ENCODE measurements at regions not wholly inside any gene's neighbourhood (a gene's known extent, or its start where the extent isn't known, plus 50 kb on each side); places are given as distances from the start of the nearest gene placed in this dataset.

GRCh38 chr13:72151241-72151640 lies 284.2 kb upstream of the DACH1 start:
- DNase-seq: no peak

DNA sequence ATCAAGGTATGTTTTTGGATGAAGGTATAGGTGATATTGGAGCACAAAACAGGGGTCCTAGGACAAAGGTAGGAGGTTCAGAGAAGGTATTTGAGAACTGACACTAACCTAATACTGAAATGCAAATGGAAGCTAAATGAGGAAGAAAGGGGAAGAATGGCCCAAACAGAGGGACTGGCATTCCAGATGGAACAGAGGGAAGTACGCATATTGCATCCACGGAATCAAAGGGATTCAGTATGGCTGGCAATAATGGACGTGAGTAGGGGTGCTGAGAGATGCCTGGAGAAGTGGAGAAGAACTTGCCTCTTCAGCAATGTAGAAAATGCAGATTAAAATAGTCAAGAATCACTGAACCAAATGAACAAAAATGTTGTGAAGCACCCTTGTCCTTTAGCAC lies 283.5 kb upstream of the DACH1 start:
- DNase-seq: no peak

GRCh38 chr13:72149701-72150100 lies 282.7 kb upstream of the DACH1 start:
- no peak for DNase-seq

DNA sequence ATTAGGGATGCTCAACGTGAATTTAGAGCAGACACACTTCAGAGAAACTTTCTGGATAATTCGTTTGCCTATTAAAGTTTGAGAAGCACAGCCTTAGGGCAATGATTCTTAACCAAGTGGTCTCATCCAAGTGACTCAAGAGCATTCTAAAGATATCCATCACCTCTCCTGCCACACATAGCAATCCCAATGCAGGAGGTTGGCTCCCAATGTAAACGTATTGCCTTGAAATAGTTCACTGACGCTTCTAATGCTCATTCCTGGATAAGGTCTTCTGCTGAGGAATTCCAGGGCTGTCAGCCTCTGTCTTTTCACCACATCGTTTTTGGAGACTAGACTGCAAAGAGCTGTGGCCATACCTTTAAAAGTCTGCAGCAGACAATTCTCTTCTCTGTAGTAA lies 279.8 kb upstream of the DACH1 start:
- DNase-seq: no peak

GRCh38 chr13:72145383-72145782 lies 278.4 kb upstream of the DACH1 start:
- DNase-seq: no peak

- no peak for DNase-seq
Observed at GRCh38 chr13:72144636-72145035, 277.6 kb upstream of the DACH1 start.

DNA sequence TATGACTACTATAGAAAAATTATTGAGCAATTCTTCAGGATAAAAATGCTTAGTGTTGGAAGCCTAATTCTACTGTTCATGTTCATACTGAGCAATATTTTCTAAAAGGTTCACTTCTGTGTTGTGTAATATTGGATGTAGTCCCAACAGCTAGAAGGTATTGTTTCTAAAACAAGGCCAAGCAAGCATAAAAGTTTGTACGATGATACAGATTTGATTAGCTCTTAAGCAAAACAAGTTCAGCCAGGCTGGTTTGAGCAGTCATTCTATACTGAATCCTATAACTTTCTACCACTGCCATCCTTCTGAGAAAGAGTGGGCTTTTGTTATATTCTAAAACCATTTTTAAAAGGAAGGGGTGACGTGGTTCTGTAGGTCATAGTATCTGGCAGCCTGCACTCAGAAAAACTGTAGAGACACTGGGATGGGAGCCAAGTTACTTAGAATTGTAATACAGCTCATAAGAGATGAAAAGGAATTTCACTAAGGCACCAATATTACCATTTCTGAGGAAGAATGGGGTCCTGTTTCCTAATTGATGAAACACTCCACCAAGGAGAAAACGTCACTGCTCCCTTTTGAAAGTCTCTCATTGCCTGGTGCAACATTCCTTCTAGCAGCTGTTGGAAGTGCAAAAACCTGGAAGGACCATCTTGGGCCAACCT lies 275.0 kb upstream of the DACH1 start:
- no peak for DNase-seq

DNA sequence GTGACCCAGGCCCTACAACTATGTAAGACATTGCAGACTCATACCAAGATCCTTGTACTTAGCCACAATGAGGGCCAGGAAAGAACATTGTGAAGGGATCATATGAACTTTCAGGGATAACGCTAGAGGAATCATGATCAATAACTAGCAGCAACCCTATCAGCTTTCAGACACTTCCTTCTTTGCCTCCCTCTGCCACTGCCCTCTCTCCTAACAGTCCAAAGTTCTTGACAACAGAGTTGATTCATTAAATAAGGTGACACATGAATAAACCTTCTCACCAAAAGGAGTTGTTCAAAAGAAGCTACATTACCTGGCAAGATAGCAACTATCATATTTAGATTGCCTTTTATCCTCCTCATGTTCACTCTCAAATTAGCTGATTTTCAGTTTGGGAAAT lies 272.2 kb upstream of the DACH1 start:
- no peak for DNase-seq

GRCh38 chr13:72132075-72132474 lies 265.1 kb upstream of the DACH1 start:
- no peak for DNase-seq

- no peak for DNase-seq
Observed at GRCh38 chr13:72129117-72129516, 262.1 kb upstream of the DACH1 start.

GRCh38 chr13:72127031-72127430 lies 260.0 kb upstream of the DACH1 start:
- DNase-seq: no peak

- DNase-seq: no peak
Observed at GRCh38 chr13:72126424-72126823, 259.4 kb upstream of the DACH1 start.

DNA sequence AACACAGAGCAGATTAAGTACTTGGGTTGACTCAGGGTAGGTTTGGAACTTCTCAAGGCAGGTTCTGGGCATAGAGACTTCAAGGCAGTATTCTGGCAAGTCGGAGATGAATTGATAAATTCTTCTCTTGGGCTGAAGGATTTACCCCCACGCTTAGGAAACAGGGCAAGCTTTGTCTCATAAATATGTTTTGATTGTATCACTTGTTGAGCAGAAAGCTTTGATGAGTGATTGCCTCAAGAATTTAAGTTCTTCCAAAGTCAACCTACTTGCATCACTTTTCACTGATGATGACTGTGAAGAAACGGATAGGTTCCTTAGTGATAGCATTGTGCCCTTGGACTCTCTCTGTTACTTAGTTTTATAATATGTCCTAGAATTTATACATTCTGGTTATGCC lies 258.6 kb upstream of the DACH1 start:
- no peak for DNase-seq

- DNase-seq: no peak
Observed at GRCh38 chr13:72122661-72123255, 255.8 kb upstream of the DACH1 start.

- no peak for DNase-seq
Observed at GRCh38 chr13:72121466-72121865, 254.5 kb upstream of the DACH1 start.

DNA sequence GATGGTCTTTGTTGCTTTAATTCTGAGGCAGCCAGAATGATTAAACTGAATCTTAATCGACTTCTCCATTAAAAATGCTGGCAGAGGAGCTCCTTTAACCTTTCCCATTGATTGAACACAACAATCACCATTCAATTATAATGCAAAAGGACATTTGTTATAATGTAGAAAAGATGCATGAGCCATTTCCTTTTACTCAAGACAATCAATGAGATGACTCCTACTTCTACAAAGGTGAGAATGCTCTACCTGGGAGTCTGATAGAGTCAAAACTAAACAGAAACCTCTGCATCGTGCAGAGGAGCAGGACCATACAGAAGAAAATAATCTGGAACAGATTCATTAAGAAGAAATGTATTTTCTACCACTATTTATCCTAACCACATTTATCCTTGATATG lies 253.6 kb upstream of the DACH1 start:
- DNase-seq: no peak

DNA sequence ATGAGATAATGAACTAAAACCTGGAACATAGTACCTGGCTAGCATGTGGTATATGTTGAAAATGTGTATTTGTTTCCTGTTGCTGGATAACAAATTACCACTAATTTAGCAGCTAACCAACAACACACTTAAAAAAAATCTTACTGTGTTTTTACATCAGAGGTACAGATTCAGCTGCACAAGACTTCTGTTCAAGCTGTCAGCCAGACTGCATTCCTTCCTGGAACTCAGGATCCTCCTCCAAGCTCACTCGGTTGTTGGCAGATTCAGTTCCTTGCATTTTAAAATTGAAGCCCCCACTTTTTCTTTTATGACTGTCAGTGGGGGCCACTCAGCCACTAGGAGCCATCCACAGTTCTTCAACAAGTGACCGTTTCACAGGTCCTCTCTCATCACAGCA lies 246.9 kb upstream of the DACH1 start:
- DNase-seq: no peak

- no peak for DNase-seq
Observed at GRCh38 chr13:72113076-72113475, 246.1 kb upstream of the DACH1 start.

- no peak for DNase-seq
Observed at GRCh38 chr13:72112216-72112615, 245.2 kb upstream of the DACH1 start.

- no peak for DNase-seq
Observed at GRCh38 chr13:72109863-72110262, 242.9 kb upstream of the DACH1 start.

DNA sequence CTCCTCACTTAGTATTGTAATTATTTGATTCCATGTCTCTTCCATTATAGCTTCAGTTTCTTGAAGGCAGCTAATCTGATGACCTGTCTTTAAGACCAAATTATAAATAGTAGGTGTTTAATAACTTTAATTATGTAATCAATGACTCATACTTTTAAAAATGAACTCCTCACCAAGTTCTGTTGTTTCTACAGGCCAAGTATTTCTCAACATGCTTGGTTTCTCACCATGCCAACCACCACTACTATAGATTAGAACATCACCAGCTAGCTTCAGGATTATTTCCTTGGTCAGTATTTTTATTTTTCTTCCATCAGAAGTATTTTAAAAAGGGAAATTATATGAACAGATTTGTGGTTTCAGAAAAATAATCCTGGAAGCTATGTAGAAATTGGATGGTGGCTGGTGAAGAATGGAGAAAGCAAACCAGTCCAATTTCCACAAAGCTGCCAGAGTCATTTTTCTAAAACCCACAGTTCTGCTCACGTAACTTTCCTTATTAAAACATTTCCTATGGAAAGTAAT lies 237.7 kb upstream of the DACH1 start:
- DNase-seq: no peak

DNA sequence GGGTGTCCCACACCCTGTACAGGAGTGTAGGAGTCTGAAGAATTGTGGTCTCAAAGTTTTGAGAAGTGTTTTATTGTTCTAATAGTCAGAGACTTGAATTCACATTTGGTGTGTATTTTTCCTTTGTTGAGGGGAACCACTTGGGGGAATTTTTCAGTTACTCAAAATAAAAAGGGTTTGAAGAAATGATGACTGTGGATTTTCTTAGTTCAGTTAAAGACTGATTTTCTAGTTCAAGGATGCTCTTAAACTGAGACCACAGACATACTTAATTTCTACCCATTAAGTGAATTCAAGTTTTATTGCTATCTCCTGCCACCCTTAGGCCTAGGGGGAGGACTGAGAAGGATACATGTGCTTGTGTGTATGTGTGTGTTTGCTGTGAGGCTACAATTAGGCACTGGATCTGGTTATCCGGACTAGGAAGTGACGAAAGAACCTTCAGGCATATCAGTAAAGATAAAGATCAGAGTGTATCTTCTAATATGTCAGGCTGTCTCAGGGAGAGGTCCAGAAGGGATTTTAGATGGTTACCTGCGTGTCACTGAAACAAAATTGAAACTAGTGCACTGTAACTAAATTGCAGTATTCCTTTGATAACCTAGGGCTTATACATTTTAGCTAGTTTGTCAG lies 234.9 kb upstream of the DACH1 start:
- DNase-seq: no peak

- DNase-seq: no peak
Observed at GRCh38 chr13:72100339-72100738, 233.3 kb upstream of the DACH1 start.

- no peak for DNase-seq
Observed at GRCh38 chr13:72097568-72097967, 230.6 kb upstream of the DACH1 start.

GRCh38 chr13:72093262-72093661 lies 226.3 kb upstream of the DACH1 start:
- DNase-seq: no peak
